ENCODE measurements at regions not wholly inside any gene's neighbourhood (a gene's known extent, or its start where the extent isn't known, plus 50 kb on each side); places are given as distances from the start of the nearest gene placed in this dataset.

DNA sequence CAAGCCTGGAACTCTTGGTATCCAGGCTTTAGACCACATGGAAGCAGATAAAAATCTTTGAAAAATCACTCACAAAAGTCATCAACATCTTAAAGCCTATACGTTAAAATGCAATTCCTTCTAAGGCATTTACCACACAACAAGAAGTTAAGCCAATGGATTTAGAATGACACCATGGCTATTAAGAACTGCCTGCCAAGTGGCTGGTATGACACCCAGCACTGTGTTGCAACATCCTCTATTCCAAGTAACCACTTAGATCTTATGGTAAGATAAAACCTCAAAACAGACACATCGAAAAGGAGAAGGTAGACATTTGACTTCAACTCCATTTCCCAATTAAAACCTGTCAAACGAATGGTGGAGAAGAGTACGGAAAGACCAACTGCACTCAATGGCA is 344.2 kb upstream of the SLC30A5 start (continued):
- TF ChIP-seq, protein P1, sequence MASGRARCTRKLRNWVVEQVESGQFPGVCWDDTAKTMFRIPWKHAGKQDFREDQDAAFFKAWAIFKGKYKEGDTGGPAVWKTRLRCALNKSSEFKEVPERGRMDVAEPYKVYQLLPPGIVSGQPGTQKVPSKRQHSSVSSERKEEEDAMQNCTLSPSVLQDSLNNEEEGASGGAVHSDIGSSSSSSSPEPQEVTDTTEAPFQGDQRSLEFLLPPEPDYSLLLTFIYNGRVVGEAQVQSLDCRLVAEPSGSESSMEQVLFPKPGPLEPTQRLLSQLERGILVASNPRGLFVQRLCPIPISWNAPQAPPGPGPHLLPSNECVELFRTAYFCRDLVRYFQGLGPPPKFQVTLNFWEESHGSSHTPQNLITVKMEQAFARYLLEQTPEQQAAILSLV (CRISPR knock-in tag; IDR thresholded peaks at IDR 0.05; ENCODE audit: borderline replicate concordance), result no peak
- TF ChIP-seq MXI1 (IDR thresholded peaks at IDR 0.05; ENCODE audit: borderline replicate concordance, low read depth, low read length), result no peak

DNA sequence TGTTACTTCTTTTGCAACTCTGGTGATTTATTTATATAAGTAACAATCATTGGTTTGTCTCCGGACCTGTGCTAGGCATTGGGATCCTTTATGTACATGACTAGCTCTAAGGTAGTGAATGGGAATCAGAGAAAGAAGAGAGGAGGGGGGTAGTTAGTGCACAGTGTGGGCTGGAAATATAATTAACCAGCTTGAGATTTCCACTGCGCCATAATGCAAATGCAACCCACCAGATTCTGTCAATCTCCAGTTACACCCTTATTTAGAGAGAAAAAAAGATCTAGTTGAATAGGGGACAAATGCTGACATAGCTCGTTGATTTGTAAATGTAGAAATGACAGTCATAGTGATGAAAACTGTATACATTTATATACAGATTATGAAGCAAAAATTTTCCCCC is 342.2 kb upstream of the SLC30A5 start:
- H3K4me3 ChIP-seq (replicated peaks in 1 of 3; ENCODE audit: insufficient read depth in 1 of 3, low read depth in 2 of 3, low read length in 3 of 3), result no peak overlapping the region
- intact Hi-C loops (cut with micrococcal nuclease; ENCODE audit: unreplicated experiment) (no loop called here), in situ Hi-C loops (cut with HindIII; ENCODE audit: extremely low pct_ligation_motif_present, low pct_unique_long_range_greater_than_20kb) (no loop called here)
- BruUV-seq (replicated peaks), result no TSS peak
- H3K4me1 ChIP-seq (ENCODE audit: insufficient read depth, low read length), result no peaks in the 10 kb centered on the region
- H3K27ac ChIP-seq (ENCODE audit: extremely low read length, insufficient read depth, low read length), result no peak overlapping the region
- FAIRE-seq, result no peak
- ATAC-seq, result no peak
- DNase-seq (ENCODE audit: low spot score), result no peak
- no peak overlapping the region for H3K4me2 ChIP-seq (ENCODE audit: low read depth, low read length)
- no peaks in the 10 kb centered on the region for H3K79me2 ChIP-seq (ENCODE audit: insufficient read depth, low read length)
- ChIA-PET CTCF (ENCODE audit: low intra/inter-chr PET ratio, low total read pairs) (no interaction called here), POLR2A (no interaction called here)
- H3K27me3 ChIP-seq (ENCODE audit: control insufficient read depth in 1 of 2, insufficient read depth in 2 of 2, low read length in 2 of 2), result no peaks in the 10 kb centered on the region; a peak in 1 of 5 replicates
- H2AFZ ChIP-seq (ENCODE audit: low read length), result no peak overlapping the region
- TF ChIP-seq KLF9 (CRISPR knock-in tag; IDR thresholded peaks at IDR 0.05; ENCODE audit: low read depth), result no peak
- TF ChIP-seq, protein P2, sequence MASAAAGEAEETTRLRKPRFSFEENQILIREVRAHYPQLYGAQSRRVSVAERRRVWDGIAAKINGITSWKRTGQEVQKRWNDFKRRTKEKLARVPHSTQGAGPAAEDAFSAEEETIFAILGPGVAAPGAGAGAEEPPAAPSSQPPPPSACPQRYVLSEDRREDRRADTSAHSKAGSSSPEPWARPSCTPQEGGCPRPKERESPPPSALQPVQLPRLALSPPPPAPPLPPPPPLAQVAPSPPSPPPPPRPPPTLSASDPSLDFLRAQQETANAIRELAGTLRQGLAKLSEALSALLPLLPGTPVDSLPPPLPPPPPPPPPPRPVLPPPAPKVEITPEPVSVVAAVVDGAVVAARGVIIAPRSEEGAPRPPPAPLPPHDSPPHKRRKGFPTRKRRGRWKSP (CRISPR knock-in tag; IDR thresholded peaks at IDR 0.05), result no peak
- no peak for TF ChIP-seq ZNF792 (CRISPR knock-in tag; IDR thresholded peaks at IDR 0.05)
- no peak for TF ChIP-seq PHB2 (IDR thresholded peaks at IDR 0.05; ENCODE audit: partially characterized antibody)
- TF ChIP-seq, protein P3, sequence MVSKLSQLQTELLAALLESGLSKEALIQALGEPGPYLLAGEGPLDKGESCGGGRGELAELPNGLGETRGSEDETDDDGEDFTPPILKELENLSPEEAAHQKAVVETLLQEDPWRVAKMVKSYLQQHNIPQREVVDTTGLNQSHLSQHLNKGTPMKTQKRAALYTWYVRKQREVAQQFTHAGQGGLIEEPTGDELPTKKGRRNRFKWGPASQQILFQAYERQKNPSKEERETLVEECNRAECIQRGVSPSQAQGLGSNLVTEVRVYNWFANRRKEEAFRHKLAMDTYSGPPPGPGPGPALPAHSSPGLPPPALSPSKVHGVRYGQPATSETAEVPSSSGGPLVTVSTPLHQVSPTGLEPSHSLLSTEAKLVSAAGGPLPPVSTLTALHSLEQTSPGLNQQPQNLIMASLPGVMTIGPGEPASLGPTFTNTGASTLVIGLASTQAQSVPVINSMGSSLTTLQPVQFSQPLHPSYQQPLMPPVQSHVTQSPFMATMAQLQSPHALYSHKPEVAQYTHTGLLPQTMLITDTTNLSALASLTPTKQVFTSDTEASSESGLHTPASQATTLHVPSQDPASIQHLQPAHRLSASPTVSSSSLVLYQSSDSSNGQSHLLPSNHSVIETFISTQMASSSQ (IDR thresholded peaks at IDR 0.05; ENCODE audit: low read depth), result no peak
- TF ChIP-seq, protein P3 (CRISPR knock-in tag; IDR thresholded peaks at IDR 0.05; ENCODE audit: borderline replicate concordance), result no peak
- TF ChIP-seq ZNF317 (CRISPR knock-in tag; IDR thresholded peaks at IDR 0.05), result no peak
- no peak for TF ChIP-seq KAT2B (IDR thresholded peaks at IDR 0.05; ENCODE audit: borderline replicate concordance, low read depth, low read length)
- TF ChIP-seq NR2F6 (IDR thresholded peaks at IDR 0.05), result no peak
- no peak for TF ChIP-seq NR2F6 (CRISPR knock-in tag; IDR thresholded peaks at IDR 0.05)
- TF ChIP-seq ZNF7 (CRISPR knock-in tag; IDR thresholded peaks at IDR 0.05), result no peak
- WGBS (ENCODE audit: low lambda C conversion rate), result 27% methylated on average over 3 of the region's 3 CpGs
- no peak overlapping the region for H3K9ac ChIP-seq (ENCODE audit: insufficient read depth, low read depth, low read length)
- no peaks in the 10 kb centered on the region for H3K9me3 ChIP-seq (ENCODE audit: low read length)
- no peaks in the 10 kb centered on the region for H3K36me3 ChIP-seq (replicated peaks in 1 of 2; ENCODE audit: control insufficient read depth in 1 of 2, insufficient read depth in 2 of 2, low read length in 2 of 2)
- no peaks in the 10 kb centered on the region for H4K20me1 ChIP-seq (ENCODE audit: insufficient read depth, low read length)

Measured in HepG2 (cell line).